A673 (cell line): ENCODE measurements at regions not wholly inside any gene's neighbourhood (a gene's known extent, or its start where the extent isn't known, plus 50 kb on each side); places are given as distances from the start of the nearest gene placed in this dataset.

Experiments used
- CTCF ChIP-seq: fragments of 300-800, 200-600 bp; sonication (generic); conservative IDR thresholded peaks from 2 replicates; pipeline ENCODE4 v1.5.1; 2017; ENCODE audit warnings: low read depth, mild to moderate bottlenecking, antibody characterized with exemption, low read length, moderate library complexity, mixed read lengths
- EZH2 ChIP-seq: fragments of 200-600 bp; sonication (generic); IDR thresholded peaks from 2 replicates; pipeline ENCODE4 v1.6.1; 2017; ENCODE audit warnings: borderline replicate concordance, low read depth, mild to moderate bottlenecking, mixed read lengths, antibody characterized with exemption, low read length; ENCODE audit not compliant: poor library complexity, severe bottlenecking

DNA sequence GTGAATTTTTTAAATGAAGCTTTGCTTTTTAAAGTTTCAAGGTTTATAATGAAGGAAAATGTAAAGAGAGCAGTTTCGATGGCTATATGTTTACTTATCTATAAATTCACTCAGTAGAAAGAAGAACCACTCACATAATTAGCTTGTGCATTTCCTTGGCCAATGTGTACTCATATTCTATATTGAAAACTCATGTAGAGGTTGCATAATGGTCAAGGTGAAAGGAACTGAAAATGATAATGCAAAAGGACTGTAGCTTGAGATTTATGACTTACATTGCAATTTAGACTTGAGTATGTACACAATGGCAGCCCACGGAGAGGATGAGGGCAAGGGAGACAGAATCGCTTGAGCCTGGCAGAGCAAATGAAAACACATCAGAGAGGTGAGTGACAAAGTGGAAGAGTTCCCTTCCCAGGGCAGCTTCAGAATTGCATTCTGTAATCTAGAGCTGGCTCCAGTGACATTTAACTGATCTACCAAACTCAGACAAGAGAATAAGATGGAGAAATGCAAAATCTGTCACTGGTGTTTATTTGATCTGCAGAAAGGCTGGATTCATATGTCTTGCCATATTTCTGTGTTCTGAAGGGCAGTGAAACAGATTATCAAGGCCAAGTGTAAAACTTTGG lies 191.8 kb downstream of the TMEM200A start:
- TF ChIP-seq CTCF (no peak), EZH2 (no peak)
